Tibial artery (tissue), 4 donors: ENCODE measurements at regions not wholly inside any gene's neighbourhood (a gene's known extent, or its start where the extent isn't known, plus 50 kb on each side); places are given as distances from the start of the nearest gene placed in this dataset.

Experiments used
- DNase-seq, 2 donors: peaks; one replicate each; pipeline ENCODE4 v3.0.0-alpha.2; 2019
- H3K27ac ChIP-seq, 2 donors: fragments of 200-600 bp; sonication (generic) in 1 of 2; 1 replicate in 1 of 2; 2 replicates in 1 of 2; pipeline ENCODE4 v1.5.1; 2018 to 2019; ENCODE audit warnings: mild to moderate bottlenecking in 1 of 2
- H3K27me3 ChIP-seq, 2 donors: fragments of 200-600 bp; sonication (generic) in 1 of 2; one replicate each; pipeline versions ENCODE4 v1.5.1 to v1.6.0; 2016 to 2019
- H3K36me3 ChIP-seq, 3 donors: fragments of 200-600 bp; sonication (generic) in 2 of 3; one replicate each; pipeline ENCODE4 v1.5.1; 2016 to 2019; ENCODE audit warnings: mild to moderate bottlenecking in 2 of 3
- H3K4me1 ChIP-seq, 4 donors: fragments of 200-600 bp; sonication (generic) in 2 of 4; 1 replicate in 3 of 4; 2 replicates in 1 of 4; pipeline ENCODE4 v1.5.1; 2016 to 2019
- H3K4me3 ChIP-seq, 2 donors: fragments of 200-600 bp; sonication (generic) in 1 of 2; 1 replicate in 1 of 2; 2 replicates in 1 of 2; pipeline ENCODE4 v1.5.1; 2018 to 2019; ENCODE audit warnings: mild to moderate bottlenecking in 2 of 2
- H3K9me3 ChIP-seq, 3 donors: fragments of 200-600 bp; sonication (generic) in 1 of 3; one replicate each; pipeline ENCODE4 v1.5.1; 2016 to 2019
- CTCF ChIP-seq, 2 experiments: fragments of 200-600 bp in 1 of 2; fragments of 450-650 bp in 1 of 2; IDR thresholded peaks; one replicate each; pipeline ENCODE4 v1.5.1; 2017 to 2019; ENCODE audit warnings: antibody characterized with exemption in 2 of 2, mild to moderate bottlenecking in 1 of 2, moderate library complexity in 1 of 2
- intact Hi-C: fragments of 100-400 bp; cut with DNase I; formaldehyde crosslinking; loops from one replicate; pipeline ENCODE4 v1.15.0; 2023; ENCODE audit warnings: low total_unique reads

GRCh38 chr10:36042135-36042534 lies 400.0 kb upstream of the FZD8 start:
- Histone ChIP-seq H3K36me3 (no peaks in the 10 kb centered on the region), H3K9me3 (no peaks in the 10 kb centered on the region), H3K27me3 (no peaks in the 10 kb centered on the region), H3K4me3 (no peak overlapping the region), H3K27ac (no peak overlapping the region), H3K4me1 (peaks cover 0 to 5% (median 1%) of the 10 kb centered on the region in 4 donors)
- DNase-seq: no peak
- intact Hi-C loops: no loop called here
- TF ChIP-seq CTCF (IDR thresholded peaks at IDR 0.05): no peak

GRCh38 chr10:36038316-36038955 lies 396.3 kb upstream of the FZD8 start:
- no peak overlapping the region for H3K4me3 ChIP-seq
- H3K36me3 ChIP-seq: no peaks in the 10 kb centered on the region
- no peak for TF ChIP-seq CTCF (IDR thresholded peaks at IDR 0.05)
- H3K27ac ChIP-seq: no peak overlapping the region
- H3K4me1 ChIP-seq: peaks cover 0 to 5% (median 1%) of the 10 kb centered on the region in 4 donors
- no peaks in the 10 kb centered on the region for H3K9me3 ChIP-seq
- H3K27me3 ChIP-seq: no peaks in the 10 kb centered on the region
- no peak for DNase-seq
- intact Hi-C loops: no loop called here

- DNase-seq: no peak
- no peak for TF ChIP-seq CTCF (IDR thresholded peaks at IDR 0.05)
- no peaks in the 10 kb centered on the region for H3K27me3 ChIP-seq
- no peaks in the 10 kb centered on the region for H3K36me3 ChIP-seq
- peaks cover 0 to 4% (median 1%) of the 10 kb centered on the region in 4 donors for H3K4me1 ChIP-seq
- intact Hi-C loops: no loop called here
- H3K27ac ChIP-seq: no peak overlapping the region
- no peaks in the 10 kb centered on the region for H3K9me3 ChIP-seq
- H3K4me3 ChIP-seq: no peak overlapping the region
Measured at GRCh38 chr10:36036137-36036536, 394.0 kb upstream of the FZD8 start.

GRCh38 chr10:36033808-36034207 lies 391.7 kb upstream of the FZD8 start:
- no peak overlapping the region for H3K27ac ChIP-seq
- intact Hi-C loops: no loop called here
- no peaks in the 10 kb centered on the region for H3K9me3 ChIP-seq
- TF ChIP-seq CTCF (IDR thresholded peaks at IDR 0.05): no peak
- H3K4me1 ChIP-seq: no peaks in the 10 kb centered on the region
- H3K27me3 ChIP-seq: no peaks in the 10 kb centered on the region
- no peak overlapping the region for H3K4me3 ChIP-seq
- no peaks in the 10 kb centered on the region for H3K36me3 ChIP-seq
- DNase-seq: no peak

- no peaks in the 10 kb centered on the region for H3K36me3 ChIP-seq
- TF ChIP-seq CTCF (IDR thresholded peaks at IDR 0.05): no peak
- no peak overlapping the region for H3K4me3 ChIP-seq
- no peak for DNase-seq
- no peak overlapping the region for H3K27ac ChIP-seq
- H3K27me3 ChIP-seq: no peaks in the 10 kb centered on the region
- intact Hi-C loops: no loop called here
- H3K4me1 ChIP-seq: no peaks in the 10 kb centered on the region
- no peaks in the 10 kb centered on the region for H3K9me3 ChIP-seq
Measured at GRCh38 chr10:36030516-36030915, 388.4 kb upstream of the FZD8 start.
